Spleen (tissue), 11 donors: ENCODE measurements at regions not wholly inside any gene's neighbourhood (a gene's known extent, or its start where the extent isn't known, plus 50 kb on each side); places are given as distances from the start of the nearest gene placed in this dataset.

Experiments
- DNase-seq: peaks from one replicate; pipeline ENCODE4 v3.0.0-alpha.2; 2020
- H3K27ac ChIP-seq, 8 donors: fragments of 200-600 bp; sonication (generic) in 7 of 8; 1 replicate in 4 of 8; 2 replicates in 4 of 8; pipeline versions ENCODE4 v1.5.0 to v1.8.0; 2016 to 2021; ENCODE audit warnings: inconsistent platforms in 4 of 8, mild to moderate bottlenecking in 4 of 8, moderate library complexity in 1 of 8
- H3K27me3 ChIP-seq, 7 donors: fragments of 200-600 bp; sonication (generic) in 6 of 7; replicated peaks in 1 of 7; 1 replicate in 4 of 7; 2 replicates in 3 of 7; pipeline versions ENCODE4 v1.5.0 to v1.8.0; 2016 to 2021; ENCODE audit warnings: inconsistent platforms in 3 of 7, mild to moderate bottlenecking in 1 of 7
- H3K36me3 ChIP-seq, 6 donors: fragments of 200-600 bp; sonication (generic) in 5 of 6; 1 replicate in 4 of 6; 2 replicates in 2 of 6; pipeline versions ENCODE4 v1.5.0 to v1.8.0; 2016 to 2021; ENCODE audit warnings: inconsistent platforms in 2 of 6
- H3K4me1 ChIP-seq, 6 donors: fragments of 200-600 bp; sonication (generic) in 5 of 6; 1 replicate in 3 of 6; 2 replicates in 3 of 6; pipeline versions ENCODE4 v1.5.0 to v1.8.0; 2016 to 2021; ENCODE audit warnings: inconsistent platforms in 3 of 6
- H3K4me3 ChIP-seq, 8 donors: fragments of 200-600 bp; sonication (generic) in 7 of 8; 1 replicate in 4 of 8; 2 replicates in 4 of 8; pipeline versions ENCODE4 v1.5.0 to v1.8.0; 2016 to 2021; ENCODE audit warnings: inconsistent platforms in 4 of 8, mild to moderate bottlenecking in 4 of 8, moderate library complexity in 2 of 8
- H3K9me3 ChIP-seq, 8 donors: fragments of 200-600 bp; sonication (generic) in 7 of 8; 1 replicate in 4 of 8; 2 replicates in 4 of 8; pipeline versions ENCODE4 v1.5.0 to v1.8.0; 2016 to 2021; ENCODE audit warnings: inconsistent platforms in 4 of 8
- CTCF ChIP-seq, 11 experiments: fragments of 200-600 bp in 7 of 11; fragments of 450-650 bp in 4 of 11; sonication (generic) in 4 of 11; IDR thresholded peaks in 8 of 11; conservative IDR thresholded peaks in 3 of 11; 1 replicate in 7 of 11; 2 replicates in 4 of 11; pipeline versions ENCODE4 v1.4.0 to v1.8.0; 2016 to 2021; ENCODE audit warnings: antibody characterized with exemption in 11 of 11, inconsistent platforms in 4 of 11, mild to moderate bottlenecking in 1 of 11
- POLR2A ChIP-seq, 3 donors: fragments of 450-650 bp; IDR thresholded peaks; one replicate each; pipeline ENCODE4 v1.5.1; 2017; ENCODE audit warnings: antibody characterized with exemption in 3 of 3, mild to moderate bottlenecking in 1 of 3
- POLR2AphosphoS5 ChIP-seq, 3 donors: sonication (generic); formaldehyde crosslinking; IDR thresholded peaks; one replicate each; pipeline ENCODE4 v1.5.1; 2017; ENCODE audit warnings: antibody characterized with exemption in 3 of 3
- WGBS, 5 donors: extraction: QIAGEN DNeasy Blood & Tissue Kit in 3 of 5; methylation state at CpG; one replicate each; pipeline versions ENCODE4 v1.1.5 to v1.1.7; 2013 to 2018; 5-methylcytosine and 5-hydroxymethylcytosine counted together
- intact Hi-C: fragments of 100-400 bp; cut with DNase I; formaldehyde crosslinking; loops from one replicate; pipeline ENCODE4 v1.15.0; 2023; ENCODE audit warnings: low total_unique reads
- donor health status: healthy with polysubstance abuse.
- donor health status: DM: no; HTN: no; CAD: no; lungs with moderate emphysema.
- donor health status: DM: no; HTN: no; CAD: no.
- donor health status: Bipolar disorder and iron deficiency.
- donor health status: healthy.
- donor health status: DM: no; HTN: no; CAD: no.
- donor health status: DM: yes; HTN: yes; CAD: no.

GRCh38 chr2:12603781-12604295 is 112.9 kb upstream of the TRIB2 start:
- Histone ChIP-seq H3K27ac (no peak overlapping the region), H3K4me1 (peaks cover 0 to 4% (median 0%) of the 10 kb centered on the region in 6 donors), H3K27me3 (no peaks in the 10 kb centered on the region), H3K4me3 (no peak overlapping the region), H3K9me3 (no peaks in the 10 kb centered on the region), H3K36me3 (no peaks in the 10 kb centered on the region)
- DNase-seq, result no peak
- WGBS, 5 donors, result 53 to 76% (median 73%) methylated on average over 1 of the region's 1 CpG
- intact Hi-C loops, result no loop called here
- TF ChIP-seq POLR2AphosphoS5 (IDR thresholded peaks at IDR 0.05) (no peak), POLR2A (IDR thresholded peaks at IDR 0.05) (no peak), CTCF (IDR thresholded peaks at IDR 0.05 in 8 of 11, conservative IDR thresholded peaks at IDR 0.05 in 3 of 11) (no peak)

GRCh38 chr2:12604341-12604740 is 112.4 kb upstream of the TRIB2 start:
- Histone ChIP-seq H3K36me3 (no peaks in the 10 kb centered on the region), H3K4me1 (peaks cover 0 to 4% (median 0%) of the 10 kb centered on the region in 6 donors), H3K27ac (no peak overlapping the region), H3K27me3 (no peaks in the 10 kb centered on the region), H3K9me3 (no peaks in the 10 kb centered on the region), H3K4me3 (no peak overlapping the region)
- intact Hi-C loops, result no loop called here
- WGBS, 5 donors, result 73 to 87% (median 83%) methylated on average over 2 of the region's 2 CpGs
- TF ChIP-seq CTCF (IDR thresholded peaks at IDR 0.05 in 8 of 11, conservative IDR thresholded peaks at IDR 0.05 in 3 of 11) (no peak), POLR2A (IDR thresholded peaks at IDR 0.05) (no peak)
- no peak for DNase-seq

GRCh38 chr2:12605366-12605765 is 111.4 kb upstream of the TRIB2 start:
- Histone ChIP-seq H3K9me3 (peaks cover 0 to 5% (median 2%) of the 10 kb centered on the region in 8 donors), H3K27me3 (no peaks in the 10 kb centered on the region), H3K27ac (no peak overlapping the region), H3K4me3 (no peak overlapping the region), H3K36me3 (no peaks in the 10 kb centered on the region), H3K4me1 (peaks cover 0 to 4% (median 0%) of the 10 kb centered on the region in 6 donors)
- TF ChIP-seq CTCF (IDR thresholded peaks at IDR 0.05 in 8 of 11, conservative IDR thresholded peaks at IDR 0.05 in 3 of 11), result no peak
- TF ChIP-seq POLR2AphosphoS5 (IDR thresholded peaks at IDR 0.05), result no peak
- TF ChIP-seq POLR2A (IDR thresholded peaks at IDR 0.05), result no peak
- intact Hi-C loops, result no loop called here
- DNase-seq, result no peak
- WGBS, 5 donors, result 77 to 100% (median 97%) methylated on average over 1 of the region's 1 CpG

GRCh38 chr2:12605936-12606335 is 110.8 kb upstream of the TRIB2 start:
- 90 to 95% (median 94%) methylated on average over 2 of the region's 2 CpGs for WGBS, 5 donors
- Histone ChIP-seq H3K9me3 (peaks cover 0 to 7% (median 3%) of the 10 kb centered on the region in 8 donors), H3K27me3 (no peaks in the 10 kb centered on the region), H3K4me3 (no peak overlapping the region), H3K36me3 (no peaks in the 10 kb centered on the region), H3K4me1 (peaks cover 0 to 4% (median 0%) of the 10 kb centered on the region in 6 donors), H3K27ac (no peak overlapping the region)
- intact Hi-C loops, result no loop called here
- DNase-seq, result no peak
- TF ChIP-seq POLR2AphosphoS5 (IDR thresholded peaks at IDR 0.05) (no peak), CTCF (IDR thresholded peaks at IDR 0.05 in 8 of 11, conservative IDR thresholded peaks at IDR 0.05 in 3 of 11) (no peak), POLR2A (IDR thresholded peaks at IDR 0.05) (no peak)
